ENCODE measurements at regions not wholly inside any gene's neighbourhood (a gene's known extent, or its start where the extent isn't known, plus 50 kb on each side); places are given as distances from the start of the nearest gene placed in this dataset.
A peak's percentile ranks its signal among the peaks of the same experiment; 100 is the strongest.

DNA sequence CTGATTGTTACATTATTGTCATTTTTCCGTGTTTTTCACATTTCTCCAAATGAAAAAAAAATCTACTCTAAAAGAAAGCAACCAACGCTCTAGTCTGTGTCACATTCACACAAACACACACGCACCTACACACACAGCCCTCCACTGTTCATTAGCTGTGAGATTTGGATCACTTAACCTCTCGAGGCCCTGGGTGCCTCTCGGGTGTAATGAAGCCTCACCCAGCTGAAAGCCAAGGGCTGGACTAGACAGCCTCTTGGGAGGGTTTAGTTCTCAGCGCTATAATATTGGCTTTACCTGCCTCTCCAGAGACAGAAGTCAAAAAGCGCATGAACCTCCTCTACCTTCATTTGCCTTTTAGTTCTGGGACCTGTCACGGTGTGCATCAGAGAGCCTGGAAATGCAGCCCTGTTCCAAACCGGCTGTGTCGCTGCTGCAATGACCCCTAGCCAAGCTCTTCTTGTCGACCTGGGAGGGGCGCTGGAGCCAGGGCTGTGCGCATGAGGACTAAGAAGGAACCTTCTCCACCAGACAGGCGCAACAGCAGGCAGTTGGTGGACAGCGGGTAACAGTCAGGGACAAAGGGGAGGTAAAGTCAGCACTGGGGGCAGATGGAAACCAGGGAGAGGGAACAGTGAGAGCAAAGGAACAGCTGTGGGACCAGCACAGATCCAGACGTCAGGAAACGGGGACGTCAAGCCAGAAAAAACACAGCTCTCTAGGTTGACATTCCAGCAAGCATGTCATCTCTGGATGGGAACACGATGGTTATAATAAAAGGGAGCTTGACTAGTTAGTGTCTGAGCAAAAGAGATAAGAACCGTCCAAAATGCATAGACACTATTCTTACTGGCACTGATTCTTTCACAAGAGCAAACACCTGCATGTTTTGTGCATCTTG is 375.9 kb downstream of the EFNB2 start:
- no peak for DNase-seq

DNA sequence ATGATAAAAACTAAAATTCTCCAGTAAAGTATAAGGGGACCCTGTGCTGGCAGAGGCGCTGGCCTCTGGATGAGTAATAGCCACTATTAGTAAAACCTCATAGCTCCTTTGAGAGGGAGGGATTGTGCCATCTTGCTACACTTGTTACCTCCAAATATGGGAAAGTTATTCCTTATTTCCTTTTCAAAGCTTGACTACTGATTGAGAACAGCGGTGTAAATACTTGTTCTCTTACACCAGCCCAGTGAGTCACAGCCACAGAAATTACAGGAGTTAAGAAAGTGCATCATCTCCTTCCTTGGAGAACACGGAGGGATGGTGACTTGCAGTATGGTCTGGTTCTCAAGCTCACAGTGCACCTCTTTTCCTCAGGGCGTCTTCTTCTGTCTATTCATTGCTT is 379.0 kb downstream of the EFNB2 start:
- no peak for DNase-seq

DNA sequence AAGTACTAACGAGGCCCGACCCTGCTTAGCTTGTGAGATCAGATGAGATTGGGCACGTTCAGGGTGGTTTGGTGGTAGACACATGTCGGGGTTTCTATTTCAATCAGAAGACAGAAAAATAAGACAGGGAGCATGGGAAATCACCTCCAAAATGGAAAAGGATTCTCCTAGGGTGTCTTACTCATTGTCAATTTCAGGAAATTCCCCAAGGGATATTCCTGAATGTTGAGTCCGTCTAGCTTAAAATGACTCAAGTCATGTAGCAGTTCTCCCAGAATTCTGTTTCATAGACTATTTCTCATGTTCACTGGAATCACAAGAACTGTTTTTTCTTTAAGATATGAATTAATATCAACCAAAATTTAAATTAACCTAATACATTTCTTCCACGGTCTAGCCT is 380.1 kb downstream of the EFNB2 start:
- DNase-seq: no peak

DNA sequence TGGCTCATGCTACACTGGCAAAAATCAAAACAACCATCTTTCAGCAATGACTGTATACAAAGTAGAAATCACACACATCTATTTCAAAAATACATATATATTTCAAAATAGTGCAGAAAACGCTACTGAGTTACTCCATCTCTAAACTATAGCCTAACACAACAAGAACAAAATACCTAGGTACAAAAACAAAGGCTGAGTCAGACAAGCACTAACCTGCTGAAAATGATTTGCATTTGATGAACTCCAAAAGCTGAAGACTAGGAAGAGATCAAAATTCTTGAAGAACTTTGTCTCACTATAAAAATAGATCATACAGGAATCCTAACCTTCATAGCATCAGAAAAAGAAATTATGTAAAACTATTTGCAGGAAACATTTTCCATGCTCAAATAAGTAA is 381.6 kb downstream of the EFNB2 start:
- DNase-seq: no peak

DNA sequence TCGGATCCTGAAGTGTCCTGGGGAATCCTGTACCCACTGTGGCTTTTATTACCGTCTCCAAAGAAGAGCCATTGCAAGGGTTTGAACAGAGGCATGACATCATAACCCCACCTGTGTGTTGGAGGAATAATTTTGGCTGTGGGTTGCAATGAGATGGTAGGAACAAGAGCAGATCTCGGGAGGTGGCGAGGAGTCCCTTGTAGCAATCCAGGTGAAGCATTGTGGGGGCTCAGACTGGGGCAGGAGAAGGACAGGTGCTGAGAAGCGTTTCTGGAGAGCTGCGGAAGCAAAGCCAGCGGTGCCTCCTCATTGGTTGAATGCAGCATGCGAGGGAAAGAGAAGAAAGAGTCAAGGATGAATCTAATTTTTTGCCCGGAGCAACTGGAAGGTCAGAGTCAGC is 382.4 kb downstream of the EFNB2 start:
- DNase-seq: no peak

DNA sequence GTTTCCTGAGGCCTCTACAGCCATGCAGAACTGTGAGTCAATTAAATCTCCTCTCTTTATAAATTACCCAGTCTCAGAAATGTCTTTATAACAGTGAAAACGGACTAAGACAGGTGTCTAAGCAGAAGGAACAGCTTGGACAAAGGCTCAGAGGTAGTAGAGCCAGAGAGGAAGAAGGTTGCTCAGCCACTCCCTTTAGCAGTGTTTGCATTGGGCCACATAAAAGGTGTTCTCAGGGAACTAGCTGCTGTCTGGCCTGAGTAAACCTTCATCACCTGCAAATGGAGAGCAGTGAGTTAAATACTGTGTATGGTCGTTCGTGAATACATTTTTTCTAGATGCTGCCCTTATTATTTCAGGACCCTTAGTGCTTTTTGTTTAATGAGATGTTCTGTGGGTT is 383.4 kb downstream of the EFNB2 start:
- DNase-seq: peak; percentile 23

DNA sequence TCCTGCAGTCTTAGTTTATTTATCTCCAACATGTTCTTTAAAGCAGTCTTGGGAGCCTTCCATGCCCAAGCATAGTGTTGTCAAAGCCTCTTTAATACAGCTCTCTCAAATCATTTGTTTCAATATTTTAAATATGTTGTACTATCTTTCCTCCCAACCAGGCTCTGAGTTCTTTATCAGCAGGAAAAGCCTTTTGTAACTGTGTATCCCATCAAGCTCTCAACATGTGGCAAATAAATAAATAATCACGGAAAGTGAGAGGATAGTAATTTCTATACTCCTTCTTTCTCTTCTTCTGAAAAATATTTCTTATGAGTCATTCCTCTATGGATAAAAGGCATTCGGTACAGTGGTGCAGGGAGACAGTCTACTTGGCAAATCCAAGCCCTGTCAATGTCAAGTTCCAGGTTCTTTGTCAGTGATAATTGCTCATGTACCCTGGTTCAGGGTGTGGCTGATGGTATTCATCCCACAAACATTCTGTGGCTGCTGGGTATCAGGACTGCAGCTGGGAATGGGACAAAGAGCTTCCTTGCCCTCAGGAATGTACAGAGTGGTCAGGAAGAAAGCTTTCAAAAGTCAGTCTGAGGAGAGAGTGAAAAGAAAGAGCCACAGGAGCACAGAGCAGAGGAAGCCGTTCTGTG is 384.3 kb downstream of the EFNB2 start:
- no peak for DNase-seq

DNA sequence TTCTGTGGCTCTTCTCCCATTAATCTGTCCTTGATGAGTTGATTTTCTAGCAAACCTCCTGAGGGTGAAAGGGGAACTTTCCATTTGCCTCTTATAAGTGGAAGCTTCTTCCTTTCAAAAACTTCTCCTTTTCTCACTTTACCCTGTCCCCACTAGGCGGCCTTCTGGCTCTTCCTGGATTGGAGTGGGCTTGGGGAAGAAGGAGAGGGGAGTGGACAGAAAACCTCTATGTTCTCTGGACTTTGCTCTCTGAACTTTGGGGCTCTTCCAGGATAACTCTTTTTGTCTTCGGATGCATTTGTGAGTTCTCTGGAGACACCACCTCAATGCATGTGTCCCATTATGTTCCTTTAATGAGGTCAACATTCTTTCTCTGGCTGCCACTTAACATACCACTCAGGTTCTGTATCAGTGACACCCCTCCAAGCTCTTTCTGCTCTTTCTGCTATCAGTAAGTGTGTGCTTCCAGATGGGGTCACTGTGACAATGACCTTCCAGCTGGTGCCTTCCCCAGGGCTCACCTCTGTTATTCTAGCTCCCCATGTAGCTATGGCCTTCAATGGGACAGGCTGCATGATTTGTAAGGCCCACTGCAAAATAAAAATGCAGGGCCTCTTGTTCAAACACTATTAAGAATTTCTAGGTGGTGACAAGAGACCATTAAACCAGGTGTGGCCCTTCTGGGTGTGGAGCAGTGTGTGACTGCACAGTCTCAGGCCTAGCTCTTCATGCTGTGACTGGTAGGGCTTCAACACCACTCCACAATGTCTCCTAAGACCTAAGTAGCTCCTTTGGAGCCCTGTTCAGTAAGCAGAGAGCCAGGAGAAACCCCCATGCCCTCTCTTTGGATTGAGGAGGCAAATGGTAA is 389.2 kb downstream of the EFNB2 start:
- DNase-seq: peak; percentile 8

DNA sequence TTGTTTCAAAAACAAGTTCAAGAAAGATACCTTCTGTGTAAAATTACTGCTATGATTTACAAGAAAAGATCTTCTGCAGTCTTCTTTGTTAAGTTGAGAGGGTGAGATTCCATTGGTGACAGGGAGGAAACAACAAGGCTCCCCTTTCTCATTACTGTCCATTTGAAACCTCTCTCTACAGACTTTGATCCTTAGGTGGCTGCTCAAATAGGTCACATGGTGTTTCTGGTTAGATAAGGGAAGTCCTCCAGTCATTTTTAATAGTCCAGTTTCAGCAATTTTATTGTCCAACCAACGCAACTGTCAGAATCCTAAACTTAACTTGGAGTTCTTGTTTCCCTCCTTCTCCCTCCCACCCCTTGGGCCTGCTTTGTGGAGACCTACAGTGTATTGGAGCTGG is 390.4 kb downstream of the EFNB2 start:
- DNase-seq: no peak

DNA sequence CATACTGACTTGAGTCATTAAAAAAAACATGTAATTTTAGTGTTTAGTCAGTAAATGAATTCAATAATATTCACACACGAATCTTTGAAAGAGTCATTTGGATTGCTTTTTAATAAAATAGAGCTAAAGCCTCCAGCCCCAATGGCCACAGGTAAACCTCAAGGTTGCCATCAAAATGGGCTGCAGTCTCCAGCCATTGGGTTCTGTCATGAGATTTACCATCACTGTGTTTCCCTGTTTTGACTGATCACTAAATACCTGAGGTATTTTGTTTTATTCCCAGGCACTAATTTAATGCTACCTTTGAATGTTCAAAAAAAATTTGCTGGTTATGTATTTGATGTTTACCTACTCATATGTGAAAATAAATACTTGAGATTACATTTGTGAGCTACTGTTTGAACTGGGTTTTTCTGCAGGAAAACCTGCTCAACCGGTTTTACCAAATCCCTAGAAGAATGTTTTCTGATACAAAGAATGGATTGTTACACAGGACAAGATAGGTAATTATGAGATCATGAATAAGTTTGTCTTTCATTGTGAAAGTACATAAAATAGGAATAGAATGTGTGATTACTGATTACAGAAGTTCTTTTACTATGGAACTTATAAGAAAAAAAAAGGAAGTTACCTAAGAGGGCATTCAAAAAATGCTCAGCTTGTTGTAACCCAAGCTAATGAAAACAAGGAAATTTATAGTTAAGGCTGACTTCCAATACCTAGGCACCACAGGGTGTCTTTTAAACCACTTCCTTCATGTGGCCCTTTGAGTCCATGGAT is 391.3 kb downstream of the EFNB2 start:
- DNase-seq: peak; percentile 85

DNA sequence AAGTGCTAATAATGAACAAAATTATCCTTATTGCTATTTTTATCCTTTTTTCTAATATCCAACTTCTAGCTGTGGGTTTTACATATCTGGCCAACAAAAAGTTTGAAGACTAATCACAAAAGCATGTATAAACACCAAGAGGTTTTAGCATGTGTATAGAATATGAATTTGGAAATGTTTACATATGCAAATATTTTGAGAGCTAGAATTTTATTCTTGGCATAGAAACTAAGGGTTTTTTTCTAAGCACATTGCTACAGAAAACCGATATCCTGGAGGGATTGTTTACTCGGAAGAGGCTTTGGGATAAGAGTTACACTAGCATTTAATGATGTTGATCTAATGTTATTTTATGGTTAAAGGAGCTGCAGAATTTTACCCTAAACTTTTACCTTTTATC is 392.1 kb downstream of the EFNB2 start:
- peak; percentile 32 for DNase-seq

DNA sequence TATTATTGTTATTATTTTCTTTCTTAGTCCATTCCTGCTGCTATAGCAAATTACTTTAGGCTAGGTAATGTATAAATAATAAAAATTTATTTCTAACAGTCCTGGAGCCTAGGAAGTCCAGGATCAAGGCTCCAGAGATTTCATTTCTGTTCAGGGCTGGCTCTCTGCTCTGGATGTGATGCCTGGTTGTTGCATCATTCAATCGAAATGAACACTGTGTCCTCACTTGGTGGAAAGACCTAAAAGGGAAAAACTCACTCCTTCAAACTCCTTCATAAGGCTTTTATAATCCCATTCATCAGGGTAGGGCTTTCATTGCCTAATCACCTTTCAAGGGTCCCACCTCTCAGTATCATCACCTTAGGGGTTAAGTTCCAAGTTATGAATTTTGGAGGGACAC is 395.0 kb downstream of the EFNB2 start:
- DNase-seq: no peak

DNA sequence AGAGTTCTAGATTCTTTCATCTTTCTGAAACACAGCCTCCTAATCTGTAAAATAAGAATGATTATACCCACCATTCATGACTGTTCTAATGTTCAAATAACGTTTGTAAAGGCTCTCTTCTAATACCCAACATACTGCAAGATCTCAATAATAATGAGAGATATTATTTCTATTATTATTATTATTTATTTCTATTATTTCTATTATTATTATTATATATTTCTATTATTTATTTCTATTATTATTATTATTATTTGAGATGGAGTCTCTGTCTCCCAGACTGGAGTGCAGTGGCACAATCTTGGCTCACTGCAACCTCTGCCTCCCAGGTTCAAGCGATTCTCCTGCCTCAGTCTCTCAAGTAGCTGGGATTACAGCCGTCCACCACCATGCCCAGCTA is 395.5 kb downstream of the EFNB2 start:
- no peak for DNase-seq

DNA sequence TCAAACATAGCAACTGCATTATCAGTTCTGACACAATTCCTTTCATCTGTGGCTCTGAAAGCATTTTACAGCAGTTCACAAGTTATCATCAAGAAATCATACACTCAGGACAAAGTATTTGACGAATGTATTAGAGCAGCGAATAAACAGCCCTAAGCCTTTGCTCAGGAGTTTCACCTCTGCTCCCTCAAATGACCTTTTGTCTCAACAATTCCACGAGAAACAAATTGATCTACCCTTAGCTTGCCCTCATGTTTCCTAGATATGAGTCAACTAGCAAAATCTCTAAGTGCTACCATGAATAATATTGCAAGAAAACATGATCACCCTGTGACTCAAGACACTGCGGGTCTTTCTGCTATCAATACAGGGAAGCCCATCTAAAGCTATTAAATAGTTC is 396.1 kb downstream of the EFNB2 start:
- no peak for DNase-seq

DNA sequence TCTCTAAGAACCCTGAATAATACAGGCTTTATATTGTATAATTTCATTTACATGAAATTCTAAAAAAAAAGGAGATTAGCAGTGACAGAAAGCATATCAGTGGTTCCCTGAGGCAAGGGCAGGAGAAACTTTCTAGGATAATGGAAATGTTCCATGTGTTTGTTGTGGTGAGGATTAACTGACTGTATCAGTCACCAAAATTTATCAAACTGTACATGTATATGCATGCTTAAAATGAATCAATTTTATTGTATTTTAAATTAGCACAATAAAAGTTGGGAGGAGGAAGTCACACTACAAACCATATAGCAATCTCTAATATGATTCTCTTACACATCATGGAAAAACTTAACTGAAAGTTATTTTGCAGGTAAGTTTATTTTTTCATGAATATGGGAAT is 396.8 kb downstream of the EFNB2 start:
- DNase-seq: no peak

DNA sequence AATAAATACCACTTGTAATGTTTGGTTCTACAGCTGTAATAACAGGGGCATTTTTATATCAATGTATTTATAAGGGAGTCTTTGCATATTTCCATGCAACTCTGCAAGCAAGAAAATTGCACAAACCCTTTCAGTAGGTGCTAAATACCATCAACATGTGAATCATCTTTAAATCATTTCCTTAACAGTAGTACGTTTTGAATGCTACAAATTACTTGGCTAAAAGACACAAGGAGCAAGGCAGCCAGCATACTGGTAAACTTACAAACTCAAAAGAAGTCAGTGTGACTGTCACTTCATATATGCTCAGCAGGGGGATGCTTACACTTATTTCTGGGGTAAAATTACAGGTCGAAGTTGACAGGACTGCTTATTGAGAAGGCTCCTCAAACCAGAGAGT is 402.4 kb downstream of the EFNB2 start:
- DNase-seq: no peak

DNA sequence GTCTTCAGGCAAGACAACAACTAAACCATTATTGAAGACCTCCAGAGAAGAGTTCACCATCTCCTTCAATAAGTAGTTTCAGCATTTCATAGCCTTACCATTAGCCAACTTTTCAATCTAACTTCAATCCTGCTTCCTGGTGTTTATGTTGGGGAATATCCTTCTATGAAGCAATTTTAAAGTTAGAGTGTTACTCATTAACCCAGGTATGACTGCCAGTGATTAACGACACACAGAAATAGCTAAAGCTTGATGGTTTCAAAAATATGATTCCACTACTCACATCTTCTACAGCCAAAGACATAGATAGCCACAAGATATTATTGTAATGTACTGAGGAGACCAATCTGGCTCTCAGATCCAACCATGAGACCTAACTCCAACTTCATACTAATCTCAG is 403.2 kb downstream of the EFNB2 start:
- peak; percentile 2 for DNase-seq

DNA sequence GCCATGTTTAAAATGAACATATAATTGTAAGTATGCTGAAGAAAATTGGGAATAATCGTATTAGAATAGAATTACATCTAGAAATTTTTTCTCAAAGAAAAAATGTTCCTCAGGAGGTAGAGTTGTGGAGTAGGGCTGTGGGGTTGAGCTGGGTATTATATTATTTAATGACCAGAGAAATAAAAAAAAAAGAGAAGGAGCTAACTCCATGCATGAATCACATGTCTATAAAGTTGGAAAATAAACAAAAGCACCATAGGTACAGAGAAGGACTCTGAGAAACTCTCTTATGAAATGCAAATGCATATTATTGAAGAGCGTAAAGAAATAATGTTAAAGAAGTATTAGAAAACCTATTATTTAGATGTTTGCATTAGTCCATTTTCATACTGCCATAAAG is 405.5 kb downstream of the EFNB2 start:
- no peak for DNase-seq

DNA sequence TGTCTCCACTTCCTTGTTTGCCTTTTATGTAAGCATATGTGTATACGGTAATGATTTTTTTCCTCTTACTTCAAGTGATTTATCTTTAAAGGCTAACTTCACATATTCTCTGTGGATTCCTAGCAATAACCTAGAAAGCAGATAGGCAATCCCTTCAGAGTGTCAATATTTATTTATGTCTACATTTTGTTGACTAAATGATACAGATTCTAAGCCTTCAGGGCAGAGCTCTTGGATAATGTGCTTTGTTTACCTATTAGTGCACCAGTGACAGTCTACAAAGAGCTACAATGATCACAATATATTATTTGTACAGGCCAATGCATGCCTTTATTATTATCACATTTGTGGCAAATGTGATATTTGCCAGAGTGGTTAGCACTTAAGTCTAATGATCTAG is 406.2 kb downstream of the EFNB2 start:
- peak; percentile 85 for DNase-seq

DNA sequence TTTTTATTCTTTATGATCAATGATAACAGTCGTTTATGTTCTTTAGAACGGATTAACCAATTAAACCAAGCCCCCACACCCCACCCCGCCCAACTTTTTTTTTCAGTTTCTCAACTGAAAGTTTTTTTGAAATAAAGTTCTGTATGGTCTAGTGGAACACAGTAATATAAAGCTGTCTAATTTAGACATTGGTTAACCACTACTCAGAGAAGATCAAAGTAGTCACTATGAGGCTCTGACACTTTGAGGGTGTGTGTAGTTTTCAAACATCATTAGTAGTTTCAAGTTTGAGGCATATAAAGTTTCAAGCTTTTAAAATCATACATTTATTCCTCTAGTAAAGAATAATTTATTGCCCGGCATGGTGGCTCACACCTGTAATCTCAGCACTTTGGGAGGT is 413.2 kb downstream of the EFNB2 start:
- DNase-seq: no peak

DNA sequence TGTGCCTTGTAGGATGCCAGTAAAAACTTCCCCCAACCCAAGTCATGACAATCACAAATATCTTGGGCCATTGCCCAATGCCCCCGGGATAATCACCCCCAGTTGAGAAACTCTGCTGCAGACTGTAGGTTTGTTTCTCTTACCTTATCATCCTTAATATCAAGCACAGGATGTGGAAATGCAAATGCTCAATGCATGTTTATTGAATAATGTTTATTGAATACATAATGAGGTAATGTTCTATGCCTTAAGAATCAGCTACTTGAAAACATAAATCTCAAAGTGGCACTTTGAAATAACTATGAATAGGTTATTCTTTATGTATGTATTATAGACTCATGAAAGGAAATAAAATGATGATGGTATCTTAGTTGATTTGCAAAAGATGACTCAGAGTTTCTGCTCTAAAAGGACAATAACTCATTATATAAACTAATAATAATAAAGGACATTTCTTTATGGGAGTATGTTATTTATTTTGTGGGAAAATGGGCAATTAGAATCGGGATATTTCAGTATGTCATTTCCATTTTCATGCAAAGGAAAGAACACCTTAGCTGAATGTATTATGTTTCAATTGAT is 414.2 kb downstream of the EFNB2 start:
- no peak for DNase-seq

DNA sequence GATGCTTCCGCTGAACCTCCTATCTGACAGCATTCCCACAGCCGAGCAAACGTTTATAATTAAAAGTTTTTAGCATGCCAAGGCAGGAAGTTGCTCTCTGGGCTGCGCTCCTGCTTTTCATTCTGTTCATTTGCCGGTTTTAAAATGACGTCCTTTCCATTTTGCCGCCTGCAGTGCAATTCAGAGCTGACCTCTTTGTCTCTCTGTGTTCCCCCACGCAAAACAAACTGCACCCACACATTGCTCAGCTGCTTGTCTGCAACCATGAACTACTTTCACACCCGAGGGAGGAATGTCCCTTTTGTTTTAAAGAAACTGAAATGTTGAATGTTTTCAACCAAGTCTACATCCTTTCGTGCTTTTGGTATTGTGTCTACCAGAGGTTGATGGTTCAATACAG is 416.5 kb downstream of the EFNB2 start:
- DNase-seq: no peak

DNA sequence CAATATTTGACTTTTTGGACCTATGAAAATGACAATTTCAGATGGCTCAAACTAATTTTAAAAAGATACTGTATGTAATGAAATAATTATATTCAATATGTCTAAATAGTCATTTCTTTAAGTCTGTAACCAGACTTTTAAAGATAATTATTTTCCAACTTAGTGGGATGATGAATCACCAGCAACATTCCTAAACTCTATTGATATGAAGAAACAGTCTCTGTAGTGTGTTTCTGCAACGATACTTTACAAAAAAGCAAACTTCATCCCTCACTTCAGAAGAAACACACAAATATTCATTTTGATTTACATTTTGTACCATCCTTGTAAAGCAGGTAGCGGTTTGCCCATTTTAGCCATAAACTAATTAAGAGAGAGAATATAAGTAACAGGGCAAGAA is 417.4 kb downstream of the EFNB2 start:
- no peak for DNase-seq

All from DMS53 (cell line).